BJ (cell line): ENCODE measurements at regions not wholly inside any gene's neighbourhood (a gene's known extent, or its start where the extent isn't known, plus 50 kb on each side); places are given as distances from the start of the nearest gene placed in this dataset.

Source experiments
- CTCF ChIA-PET: fragments of 350-600 bp; formaldehyde crosslinking; extraction: SDS; loops from one replicate; lab custom pipeline; 2021; ENCODE audit warnings: antibody characterized with exemption, inconsistent platforms; lab: Yijun Ruan, JAX
- POLR2A ChIA-PET: fragments of 300-600 bp; sonication (Branson Sonifier 250); formaldehyde crosslinking; extraction: SDS; loops from one replicate; lab custom pipeline; 2021; ENCODE audit warnings: antibody characterized with exemption; lab: Charles Lee
- DNase-seq: peaks from one replicate; pipeline ENCODE4 v3.0.0-alpha.2; 2011; ENCODE audit warnings: low read depth
- H3K27me3 ChIP-seq: 2 replicates; pipeline ENCODE4 v1.6.0; 2011; ENCODE audit warnings: low read length; ENCODE audit not compliant: control insufficient read depth, insufficient read depth
- H3K36me3 ChIP-seq: 2 replicates; pipeline ENCODE4 v1.5.1; 2011; ENCODE audit warnings: low read length; ENCODE audit not compliant: control insufficient read depth, insufficient read depth
- H3K4me3 ChIP-seq: 2 replicates; pipeline ENCODE4 v1.5.1; 2011; ENCODE audit warnings: low read depth, mild to moderate bottlenecking, control low read depth, low read length
- TF ChIP-seq, protein P1 (sequence below): IDR thresholded peaks from 2 replicates; pipeline ENCODE4 v1.5.1; 2011; ENCODE audit warnings: low read depth, mild to moderate bottlenecking, control low read depth, inconsistent platforms, low read length, moderate library complexity; ENCODE audit not compliant: insufficient read depth

DNA sequence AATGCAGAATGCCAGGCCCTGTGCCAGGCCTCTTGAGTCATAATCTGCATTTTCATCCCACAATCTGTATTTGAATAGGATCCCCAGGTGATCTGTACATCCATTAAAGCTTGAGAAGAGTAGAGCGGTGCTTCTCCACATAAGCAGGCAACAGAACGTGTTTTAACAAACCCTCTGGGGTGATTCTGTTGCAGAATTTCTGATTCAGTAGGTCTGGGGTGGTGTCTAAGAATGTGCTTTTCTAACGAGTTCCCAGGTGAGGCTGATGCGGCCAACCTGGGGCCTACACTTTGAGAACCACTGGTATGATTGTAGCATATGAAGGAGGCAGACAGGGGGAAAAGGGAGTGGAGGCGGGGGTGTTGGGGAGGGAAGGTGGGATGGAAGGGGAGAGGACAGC is 78.4 kb upstream of the POU3F1 start:
- ChIA-PET CTCF (no interaction called here), POLR2A (no interaction called here)
- TF ChIP-seq, protein P1, sequence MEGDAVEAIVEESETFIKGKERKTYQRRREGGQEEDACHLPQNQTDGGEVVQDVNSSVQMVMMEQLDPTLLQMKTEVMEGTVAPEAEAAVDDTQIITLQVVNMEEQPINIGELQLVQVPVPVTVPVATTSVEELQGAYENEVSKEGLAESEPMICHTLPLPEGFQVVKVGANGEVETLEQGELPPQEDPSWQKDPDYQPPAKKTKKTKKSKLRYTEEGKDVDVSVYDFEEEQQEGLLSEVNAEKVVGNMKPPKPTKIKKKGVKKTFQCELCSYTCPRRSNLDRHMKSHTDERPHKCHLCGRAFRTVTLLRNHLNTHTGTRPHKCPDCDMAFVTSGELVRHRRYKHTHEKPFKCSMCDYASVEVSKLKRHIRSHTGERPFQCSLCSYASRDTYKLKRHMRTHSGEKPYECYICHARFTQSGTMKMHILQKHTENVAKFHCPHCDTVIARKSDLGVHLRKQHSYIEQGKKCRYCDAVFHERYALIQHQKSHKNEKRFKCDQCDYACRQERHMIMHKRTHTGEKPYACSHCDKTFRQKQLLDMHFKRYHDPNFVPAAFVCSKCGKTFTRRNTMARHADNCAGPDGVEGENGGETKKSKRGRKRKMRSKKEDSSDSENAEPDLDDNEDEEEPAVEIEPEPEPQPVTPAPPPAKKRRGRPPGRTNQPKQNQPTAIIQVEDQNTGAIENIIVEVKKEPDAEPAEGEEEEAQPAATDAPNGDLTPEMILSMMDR: no peak
- DNase-seq: no peak
- Histone ChIP-seq H3K4me3 (no peak overlapping the region), H3K27me3 (peaks cover 3% of the 10 kb centered on the region), H3K36me3 (no peaks in the 10 kb centered on the region)

DNA sequence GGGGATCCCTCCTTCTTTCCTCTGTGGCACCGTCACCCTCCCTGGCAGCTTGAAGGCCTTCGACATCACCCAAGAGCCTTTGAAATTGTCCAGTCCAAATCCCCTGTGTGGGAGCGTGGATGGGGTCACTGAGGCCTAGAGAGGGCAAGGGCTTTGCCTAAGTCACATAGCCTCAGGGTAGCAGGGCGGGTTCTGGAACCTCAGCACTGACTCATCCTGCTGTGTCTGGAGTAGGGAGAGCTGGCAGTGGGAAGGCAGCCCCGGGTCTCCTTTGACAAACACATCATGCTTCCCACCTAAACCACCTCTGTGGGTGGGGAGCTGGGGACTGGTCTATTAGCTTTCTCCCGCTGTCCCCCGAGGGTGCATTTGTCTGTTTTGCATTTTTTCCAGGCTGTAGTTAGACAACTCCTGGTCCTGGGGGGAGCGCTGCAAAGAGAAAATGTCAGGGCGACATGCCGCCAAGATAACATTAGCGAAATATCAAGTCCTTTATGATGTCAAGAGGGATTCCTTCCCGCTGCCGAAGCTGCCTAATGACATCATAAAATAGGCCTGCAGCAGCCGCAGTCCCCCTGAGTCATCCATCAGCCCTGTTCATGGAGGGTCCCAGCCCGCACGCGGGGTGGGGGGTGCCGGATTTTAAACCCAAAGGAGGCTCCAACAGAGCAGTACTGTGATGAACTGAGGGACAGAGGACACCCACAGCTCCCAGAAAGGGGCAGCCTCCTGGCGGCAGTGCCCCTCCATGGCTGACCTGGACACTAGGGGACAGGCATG is 77.0 kb upstream of the POU3F1 start:
- H3K4me3 ChIP-seq: no peak overlapping the region
- no peaks in the 10 kb centered on the region for H3K36me3 ChIP-seq
- CTCF ChIA-PET: no interaction called here
- POLR2A ChIA-PET: no interaction called here
- peaks cover 2% of the 10 kb centered on the region for H3K27me3 ChIP-seq
- TF ChIP-seq, protein P1: no peak
- no peak for DNase-seq

DNA sequence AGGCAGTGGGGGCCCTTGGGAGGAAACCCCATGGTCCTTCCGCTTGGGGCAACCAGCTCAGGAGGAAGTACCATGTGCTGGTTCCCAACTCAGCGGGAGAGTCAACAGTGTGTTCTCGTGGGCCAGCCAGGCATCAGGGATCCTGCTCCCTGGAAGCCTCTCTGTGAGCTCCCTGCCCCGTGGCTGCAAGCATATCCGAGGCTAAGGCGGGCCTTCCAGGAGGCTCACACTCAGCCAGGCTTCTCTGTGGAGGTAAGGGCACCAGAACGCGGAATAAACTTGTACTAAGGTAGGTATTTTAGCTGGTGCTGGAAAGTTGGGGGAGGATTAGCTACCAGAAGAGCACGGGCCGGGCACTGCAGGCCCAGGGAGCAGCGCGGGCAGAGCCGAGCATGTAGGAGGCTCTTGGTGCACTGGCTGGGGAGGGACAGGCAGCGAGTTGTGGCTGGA is 74.7 kb upstream of the POU3F1 start:
- Histone ChIP-seq H3K4me3 (no peak overlapping the region), H3K27me3 (peaks cover 2% of the 10 kb centered on the region; the same call in 1 of the 2 replicates), H3K36me3 (no peaks in the 10 kb centered on the region)
- no peak for DNase-seq
- ChIA-PET POLR2A (interaction anchor here (0.6 kb wide), 1 partner anchor 375 kb away, joined by 25 read pairs; no protein-coding TSS in a partner anchor), CTCF (interaction anchor here (1.1 kb wide), 1 partner anchor 61 kb away, joined by 3 read pairs; no protein-coding TSS in a partner anchor)
- TF ChIP-seq, protein P1: no peak

DNA sequence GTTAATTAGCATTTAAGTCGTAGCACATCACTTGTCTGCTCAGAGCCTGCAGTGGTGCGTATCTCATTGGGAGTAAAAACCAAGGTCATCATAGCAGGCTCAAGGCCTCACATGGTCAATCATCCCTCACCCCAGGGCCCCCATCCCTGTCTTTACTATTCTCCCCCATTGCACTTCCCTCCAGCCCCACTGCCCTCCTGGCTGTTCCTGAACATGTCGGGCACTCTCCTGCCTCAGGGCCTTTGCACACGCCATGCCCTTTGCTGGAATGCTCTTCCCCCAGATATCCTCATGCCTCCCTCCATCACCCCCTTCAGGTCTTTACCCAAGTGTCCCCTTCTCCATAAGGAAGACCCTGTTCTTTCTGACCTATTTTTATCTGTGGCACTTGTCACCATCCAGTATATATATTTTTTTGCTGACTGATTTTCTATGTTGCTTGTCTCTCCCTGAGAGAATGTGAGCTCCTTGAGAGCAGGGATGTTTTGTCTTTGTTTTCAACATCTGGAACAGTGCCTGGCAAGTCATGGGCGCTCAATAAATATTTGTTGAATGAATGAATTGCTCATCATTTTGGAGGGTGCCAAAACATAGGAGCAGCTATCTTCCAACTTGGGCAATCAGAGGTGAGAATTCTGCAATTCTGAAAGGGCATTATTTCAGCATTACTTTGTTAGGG is 74.1 kb upstream of the POU3F1 start:
- no peak for DNase-seq
- Histone ChIP-seq H3K27me3 (peaks cover 2% of the 10 kb centered on the region; the same call in 1 of the 2 replicates), H3K4me3 (no peak overlapping the region), H3K36me3 (no peaks in the 10 kb centered on the region)
- ChIA-PET CTCF (interaction anchor here (1.1 kb wide), 1 partner anchor 62 kb away, joined by 3 read pairs; no protein-coding TSS in a partner anchor), POLR2A (no interaction called here)
- TF ChIP-seq, protein P1: no peak

DNA sequence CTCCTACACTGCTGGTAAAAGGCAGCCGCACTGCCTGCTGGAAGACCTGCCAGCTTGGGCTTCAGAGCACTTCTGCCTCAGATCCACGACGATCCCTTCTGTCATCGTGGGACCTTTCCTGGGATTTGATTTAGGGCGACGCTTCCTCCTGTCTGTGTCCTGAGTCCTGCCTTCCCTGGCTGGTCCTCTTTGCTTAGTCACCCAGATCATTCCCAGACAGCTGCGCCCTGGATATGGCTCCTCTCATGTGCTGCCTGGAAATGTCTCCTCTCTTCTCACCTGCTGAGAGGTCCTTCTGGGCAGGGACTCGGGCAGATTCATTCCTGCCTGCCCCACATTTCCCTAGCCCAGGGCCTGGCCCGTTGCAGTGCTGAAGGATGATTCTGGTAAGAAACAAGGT is 72.4 kb upstream of the POU3F1 start:
- CTCF ChIA-PET: interaction anchor here (0.5 to 1.3 kb wide), 2 partner anchors 17 to 46 kb away, joined by 3 to 4 read pairs; no protein-coding TSS in a partner anchor
- Histone ChIP-seq H3K36me3 (no peaks in the 10 kb centered on the region), H3K4me3 (no peak overlapping the region), H3K27me3 (no peaks in the 10 kb centered on the region)
- TF ChIP-seq, protein P1: no peak
- POLR2A ChIA-PET: no interaction called here
- DNase-seq: no peak
